ENCODE measurements at regions not wholly inside any gene's neighbourhood (a gene's known extent, or its start where the extent isn't known, plus 50 kb on each side); places are given as distances from the start of the nearest gene placed in this dataset.

GRCh38 chrX:439241-439640 is 52.5 kb upstream of the PPP2R3B start:
- TF ChIP-seq SUZ12 (IDR thresholded peaks at IDR 0.05; ENCODE audit: extremely low read depth, insufficient read depth, insufficient read length): no peak
- TF ChIP-seq ZNF274 (IDR thresholded peaks at IDR 0.05; ENCODE audit: low read depth, low read length): no peak
- no peak for TF ChIP-seq YY1 (IDR thresholded peaks at IDR 0.05; ENCODE audit: insufficient read depth, insufficient read length)

Data from NT2/D1 (cell line).